Activated B cell treated with CpG ODN at 0.5 μM for 24 hours (primary cell): ENCODE measurements at regions not wholly inside any gene's neighbourhood (a gene's known extent, or its start where the extent isn't known, plus 50 kb on each side); places are given as distances from the start of the nearest gene placed in this dataset.

ENCODE experiments used
- ATAC-seq: fragments of 200-7000 bp; cut with Tn5 transposase; one replicate; pipeline ENCODE4 v1.10.0; 2021; ENCODE audit warnings: low read depth, mild to moderate bottlenecking, moderate library complexity
- CTCF ChIA-PET: fragments of 350-600 bp; sonication (Branson Sonifier 250); formaldehyde crosslinking; loops from one replicate; lab custom pipeline; 2021; ENCODE audit warnings: antibody characterized with exemption; lab: Charles Lee
- POLR2A ChIA-PET: fragments of 350-600 bp; sonication (Branson Sonifier 250); formaldehyde crosslinking; loops from one replicate; lab custom pipeline; 2021; ENCODE audit warnings: antibody characterized with exemption; lab: Charles Lee
- DNase-seq: peaks from one replicate; pipeline ENCODE4 v3.0.0; 2022
- H3K27ac Mint-ChIP-seq: one replicate; pipeline ENCODE4 v1.8.0; 2020; ENCODE audit warnings: mixed read lengths
- H3K27me3 Mint-ChIP-seq: one replicate; pipeline ENCODE4 v1.8.0; 2021; ENCODE audit warnings: mixed read lengths
- H3K36me3 Mint-ChIP-seq: one replicate; pipeline ENCODE4 v1.8.0; 2021; ENCODE audit warnings: low read depth, mixed read lengths
- H3K4me1 Mint-ChIP-seq: one replicate; pipeline ENCODE4 v1.8.0; 2021; ENCODE audit warnings: mixed read lengths
- H3K4me3 Mint-ChIP-seq: one replicate; pipeline ENCODE4 v1.8.0; 2020; ENCODE audit warnings: mild to moderate bottlenecking, mixed read lengths
- H3K9me3 Mint-ChIP-seq: one replicate; pipeline ENCODE4 v1.8.0; 2020; ENCODE audit warnings: mixed read lengths
- CTCF ChIP-seq: fragments of 200-600 bp; IDR thresholded peaks from one replicate; pipeline ENCODE4 v1.8.0; 2022; ENCODE audit warnings: antibody characterized with exemption, mild to moderate bottlenecking
- intact Hi-C: fragments of 100-400 bp; cut with micrococcal nuclease; formaldehyde crosslinking; loops from one replicate; pipeline ENCODE4 v1.15.1; 2024

- no peaks in the 10 kb centered on the region for H3K36me3 Mint-ChIP-seq
- POLR2A ChIA-PET: no interaction called here
- no peaks in the 10 kb centered on the region for H3K4me1 Mint-ChIP-seq
- intact Hi-C loops: no loop called here
- no peak overlapping the region for H3K27ac Mint-ChIP-seq
- H3K27me3 Mint-ChIP-seq: no peaks in the 10 kb centered on the region
- no peak for ATAC-seq
- no peak overlapping the region for H3K4me3 Mint-ChIP-seq
- CTCF ChIA-PET: no interaction called here
- no peaks in the 10 kb centered on the region for H3K9me3 Mint-ChIP-seq
- TF ChIP-seq CTCF: no peak
- no peak for DNase-seq
Observed at GRCh38 chr4:114728426-114728825, 129.8 kb downstream of the UGT8 start.

- CTCF ChIA-PET: no interaction called here
Observed at GRCh38 chr4:114729068-114729738, 130.6 kb downstream of the UGT8 start.

GRCh38 chr4:114734594-114734993, 136.0 kb downstream of the UGT8 start:
- Mint-ChIP-seq H3K4me3 (no peak overlapping the region), H3K4me1 (no peaks in the 10 kb centered on the region), H3K9me3 (no peaks in the 10 kb centered on the region), H3K27me3 (peaks cover 7% of the 10 kb centered on the region), H3K27ac (no peak overlapping the region), H3K36me3 (no peaks in the 10 kb centered on the region)
- no peak for DNase-seq
- ChIA-PET POLR2A (no interaction called here), CTCF (no interaction called here)
- no peak for TF ChIP-seq CTCF
- intact Hi-C loops: no loop called here
- no peak for ATAC-seq

More at GRCh38 chr4:114729068-114729738, 130.6 kb downstream of the UGT8 start:
- H3K27ac Mint-ChIP-seq: no peak overlapping the region
- H3K9me3 Mint-ChIP-seq: no peaks in the 10 kb centered on the region
- no peak for DNase-seq
- H3K27me3 Mint-ChIP-seq: no peaks in the 10 kb centered on the region
- intact Hi-C loops: no loop called here
- no peak for ATAC-seq
- no peaks in the 10 kb centered on the region for H3K36me3 Mint-ChIP-seq
- H3K4me3 Mint-ChIP-seq: no peak overlapping the region
- no peak for TF ChIP-seq CTCF
- no peaks in the 10 kb centered on the region for H3K4me1 Mint-ChIP-seq
- POLR2A ChIA-PET: no interaction called here

DNA sequence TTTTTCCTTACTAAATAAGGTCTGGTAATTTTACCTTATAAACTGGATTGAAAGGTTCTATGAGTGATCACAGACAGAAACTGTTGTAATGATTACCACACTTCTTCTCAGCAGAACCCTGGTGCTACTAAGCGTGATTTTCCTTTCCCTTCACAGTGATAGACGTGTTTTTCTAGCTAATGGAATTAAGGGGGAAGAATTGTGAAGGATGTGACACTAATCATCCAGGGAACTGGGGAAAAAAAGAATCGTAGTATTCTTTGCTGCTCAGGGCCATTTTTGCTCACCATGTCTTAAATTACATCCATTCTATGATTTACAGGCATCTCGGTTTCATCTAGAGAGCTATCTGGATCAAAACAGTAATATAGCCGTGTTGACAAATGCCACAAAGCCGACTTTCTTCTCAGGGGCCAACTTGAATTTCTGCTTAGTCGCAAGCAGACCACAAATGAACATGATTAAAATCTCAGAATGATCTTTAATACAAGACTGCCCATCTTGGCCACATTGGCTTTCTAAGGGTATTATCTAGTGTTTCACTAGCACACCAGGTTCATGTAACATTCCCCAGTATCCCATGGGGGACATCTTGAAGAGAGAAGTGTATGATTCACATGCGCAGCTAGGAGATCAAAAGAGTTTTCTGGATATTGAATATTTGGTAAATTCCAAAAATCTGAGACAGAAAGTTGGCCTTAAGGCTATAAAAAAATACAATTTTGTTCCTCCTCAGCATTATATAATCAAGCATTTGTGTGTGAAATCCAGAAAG, 154.0 kb downstream of the UGT8 start:
- H3K9me3 Mint-ChIP-seq: no peaks in the 10 kb centered on the region
- no peak for DNase-seq
- TF ChIP-seq CTCF: no peak
- POLR2A ChIA-PET: no interaction called here
- CTCF ChIA-PET: interaction anchor here (1.2 kb wide), 1 partner anchor 10 kb away, joined by 3 read pairs; no protein-coding TSS in a partner anchor
- no peak overlapping the region for H3K27ac Mint-ChIP-seq
- no peak for ATAC-seq
- H3K36me3 Mint-ChIP-seq: no peaks in the 10 kb centered on the region
- H3K27me3 Mint-ChIP-seq: peaks cover 2% of the 10 kb centered on the region
- H3K4me3 Mint-ChIP-seq: no peak overlapping the region
- intact Hi-C loops: no loop called here
- H3K4me1 Mint-ChIP-seq: no peaks in the 10 kb centered on the region

GRCh38 chr4:114754616-114755015, 156.0 kb downstream of the UGT8 start:
- no peaks in the 10 kb centered on the region for H3K9me3 Mint-ChIP-seq
- DNase-seq: no peak
- ATAC-seq: no peak
- no peak overlapping the region for H3K27ac Mint-ChIP-seq
- H3K4me1 Mint-ChIP-seq: no peaks in the 10 kb centered on the region
- H3K36me3 Mint-ChIP-seq: no peaks in the 10 kb centered on the region
- peaks cover 2% of the 10 kb centered on the region for H3K27me3 Mint-ChIP-seq
- TF ChIP-seq CTCF: no peak
- intact Hi-C loops: no loop called here
- CTCF ChIA-PET: no interaction called here
- POLR2A ChIA-PET: no interaction called here
- no peak overlapping the region for H3K4me3 Mint-ChIP-seq
